ENCODE measurements at regions not wholly inside any gene's neighbourhood (a gene's known extent, or its start where the extent isn't known, plus 50 kb on each side); places are given as distances from the start of the nearest gene placed in this dataset.

- TF ChIP-seq CTCF (IDR thresholded peaks at IDR 0.05): no peak
- TF ChIP-seq POLR2AphosphoS5 (IDR thresholded peaks at IDR 0.05): no peak
- no peak for TF ChIP-seq POLR2A (IDR thresholded peaks at IDR 0.05)
Observed at GRCh38 chr3:144185276-144185675, 213.7 kb downstream of the DIPK2A start.

Measured in breast epithelium (tissue), 3 donors.